SK-N-SH (cell line): ENCODE measurements at regions not wholly inside any gene's neighbourhood (a gene's known extent, or its start where the extent isn't known, plus 50 kb on each side); places are given as distances from the start of the nearest gene placed in this dataset.

Source experiments
- CTCF ChIA-PET: fragments of 300-600, 350-600 bp; formaldehyde crosslinking; extraction: SDS; loops from one replicate; lab custom pipeline; 2021; lab: Yijun Ruan, JAX
- POLR2A ChIA-PET: fragments of 350-600 bp; sonication (Branson Sonifier 250); formaldehyde crosslinking; extraction: SDS; loops from one replicate; lab custom pipeline; 2020; ENCODE audit warnings: antibody characterized with exemption, inconsistent platforms; lab: Yijun Ruan, JAX
- DNase-seq: peaks from one replicate; pipeline ENCODE4 v3.0.0; 2012
- H2AFZ ChIP-seq: fragments of 200-600 bp; sonication (generic); 2 replicates; pipeline ENCODE4 v1.8.1; 2016; ENCODE audit warnings: antibody characterized with exemption, mild to moderate bottlenecking, low read depth
- H3F3A ChIP-seq: fragments of 200-600 bp; sonication (generic); replicated peaks from 2 replicates; pipeline ENCODE3; 2016; ENCODE audit warnings: antibody characterized with exemption, mild to moderate bottlenecking; ENCODE audit not compliant: insufficient read depth
- H3K27ac ChIP-seq, 2 experiments: fragments of 200-500 bp in 1 of 2; fragments of 200-600 bp in 1 of 2; sonication (Bioruptor generic) in 1 of 2; sonication (generic), shearing (Covaris generic) in 1 of 2; 2 replicates each; pipeline versions ENCODE4 v1.5.1 to v1.6.1; 2014 to 2016; ENCODE audit warnings: low read depth in 2 of 2, inconsistent platforms in 1 of 2, low read length in 1 of 2, mild to moderate bottlenecking in 1 of 2, mixed read lengths in 1 of 2
- H3K27me3 ChIP-seq: fragments of 200-600 bp; sonication (generic), shearing (Covaris generic); 2 replicates; pipeline ENCODE4 v1.6.1; 2016; ENCODE audit warnings: mixed run types; ENCODE audit not compliant: insufficient read depth
- H3K36me3 ChIP-seq, 2 experiments: fragments of 200-500 bp in 1 of 2; fragments of 200-600 bp in 1 of 2; sonication (Bioruptor generic) in 1 of 2; sonication (generic) in 1 of 2; replicated peaks in 1 of 2; 2 replicates each; pipeline versions ENCODE3 to v1.5.1; 2014 to 2016; ENCODE audit warnings: low read length in 1 of 2, mild to moderate bottlenecking in 1 of 2; ENCODE audit not compliant: insufficient read depth in 2 of 2, control insufficient read depth in 1 of 2
- H3K4me1 ChIP-seq, 2 experiments: fragments of 200-500 bp in 1 of 2; fragments of 200-600 bp in 1 of 2; sonication (Bioruptor generic) in 1 of 2; sonication (generic), shearing (Covaris generic) in 1 of 2; 2 replicates each; pipeline versions ENCODE4 v1.5.1 to v1.6.1; 2014 to 2016; ENCODE audit warnings: low read depth in 1 of 2, low read length in 1 of 2, mixed run types in 1 of 2; ENCODE audit not compliant: insufficient read depth in 2 of 2, control insufficient read depth in 1 of 2
- H3K4me2 ChIP-seq: fragments of 200-600 bp; sonication (generic), shearing (Covaris generic); 2 replicates; pipeline ENCODE4 v1.6.1; 2017; ENCODE audit warnings: mixed run types
- H3K4me3 ChIP-seq, 2 experiments: fragments of 200-500 bp in 1 of 2; fragments of 200-600 bp in 1 of 2; sonication (Bioruptor generic) in 1 of 2; sonication (generic), shearing (Covaris generic) in 1 of 2; 2 replicates each; pipeline versions ENCODE4 v1.5.1 to v1.8.1; 2014 to 2016; ENCODE audit warnings: low read depth in 2 of 2, inconsistent platforms in 1 of 2, low read length in 1 of 2, mild to moderate bottlenecking in 1 of 2, mixed read lengths in 1 of 2, moderate library complexity in 1 of 2
- H3K79me2 ChIP-seq: fragments of 200-600 bp; sonication (generic); 2 replicates; pipeline ENCODE4 v1.8.1; 2017; ENCODE audit warnings: mild to moderate bottlenecking; ENCODE audit not compliant: insufficient read depth
- H3K9ac ChIP-seq: fragments of 200-600 bp; sonication (generic); 2 replicates; pipeline ENCODE4 v1.6.1; 2017; ENCODE audit warnings: mixed run types
- H3K9me2 ChIP-seq: fragments of 200-600 bp; sonication (generic); 2 replicates; pipeline ENCODE4 v1.6.1; 2017; ENCODE audit warnings: mixed run types
- H3K9me3 ChIP-seq: fragments of 200-600 bp; sonication (generic); 2 replicates; pipeline ENCODE4 v1.6.1; 2017; ENCODE audit warnings: mixed run types, mild to moderate bottlenecking, moderate library complexity
- H4K20me1 ChIP-seq: fragments of 200-600 bp; sonication (generic); 2 replicates; pipeline ENCODE4 v1.6.1; 2017; ENCODE audit warnings: mild to moderate bottlenecking, mixed run types; ENCODE audit not compliant: insufficient read depth
- CHD2 ChIP-seq: fragments of 150-350 bp; IDR thresholded peaks from 2 replicates; pipeline ENCODE4 v1.6.1; 2018; ENCODE audit warnings: low read length; ENCODE audit not compliant: partially characterized antibody
- FOSL2 ChIP-seq: IDR thresholded peaks from 2 replicates; pipeline ENCODE4 v1.4.0; 2012; ENCODE audit warnings: low read depth, mild to moderate bottlenecking, moderate library complexity, borderline replicate concordance
- FOXJ3 ChIP-seq: sonication (generic); formaldehyde crosslinking; IDR thresholded peaks from 2 replicates; pipeline ENCODE4 v1.5.1; 2020; ENCODE audit warnings: mild to moderate bottlenecking, missing genetic modification reagents
- GABPA ChIP-seq: IDR thresholded peaks from 2 replicates; pipeline ENCODE4 v1.4.0; 2012; ENCODE audit warnings: low read depth, mild to moderate bottlenecking
- MEF2A ChIP-seq: IDR thresholded peaks from 2 replicates; pipeline ENCODE4 v1.4.0; 2012; ENCODE audit warnings: low read depth, borderline replicate concordance
- NFIC ChIP-seq: IDR thresholded peaks from 2 replicates; pipeline ENCODE4 v1.4.0; 2012; ENCODE audit warnings: borderline replicate concordance
- NRF1 ChIP-seq: IDR thresholded peaks from 2 replicates; pipeline ENCODE4 v1.6.1; 2012; ENCODE audit warnings: low read depth, mild to moderate bottlenecking, low read length
- POLR2AphosphoS5 ChIP-seq: IDR thresholded peaks from 2 replicates; pipeline ENCODE4 v1.6.1; 2012; ENCODE audit warnings: low read depth, low read length
- RAD21 ChIP-seq: IDR thresholded peaks from 2 replicates; pipeline ENCODE4 v1.6.1; 2012; ENCODE audit warnings: mild to moderate bottlenecking, low read length
- RCOR1 ChIP-seq: fragments of 150-350 bp; IDR thresholded peaks from 2 replicates; pipeline ENCODE4 v1.6.1; 2017; ENCODE audit warnings: antibody characterized with exemption, low read length
- RXRA ChIP-seq: IDR thresholded peaks from 2 replicates; pipeline ENCODE4 v1.4.0; 2012; ENCODE audit warnings: low read depth, mild to moderate bottlenecking, borderline replicate concordance
- SMC3 ChIP-seq: IDR thresholded peaks from 2 replicates; pipeline ENCODE4 v1.6.1; 2012; ENCODE audit warnings: low read depth, low read length, improper control_type of control experiment
- TCF12 ChIP-seq: IDR thresholded peaks from 2 replicates; pipeline ENCODE4 v1.4.0; 2012
- TEAD4 ChIP-seq: IDR thresholded peaks from 2 replicates; pipeline ENCODE4 v1.4.0; 2012; ENCODE audit warnings: mild to moderate bottlenecking, borderline replicate concordance; ENCODE audit not compliant: insufficient read depth
- YY1 ChIP-seq: IDR thresholded peaks from 2 replicates; pipeline ENCODE4 v1.4.0; 2012; ENCODE audit warnings: low read depth, mild to moderate bottlenecking
- WGBS: methylation state at CpG from one replicate; pipeline ENCODE4 v1.1.6; 2017; ENCODE audit warnings: low lambda C conversion rate; 5-methylcytosine and 5-hydroxymethylcytosine counted together
- TF ChIP-seq, protein P1 (sequence below): IDR thresholded peaks from 2 replicates; pipeline ENCODE4 v1.4.0; 2012; ENCODE audit warnings: low read depth
- TF ChIP-seq, protein P2 (sequence below): fragments of 150-350 bp; IDR thresholded peaks from 2 replicates; pipeline ENCODE4 v1.6.1; 2017; ENCODE audit warnings: antibody characterized with exemption, low read length, low read depth, borderline replicate concordance
- TF ChIP-seq, protein P3 (sequence below): IDR thresholded peaks from 2 replicates; pipeline ENCODE4 v1.4.0; 2012; ENCODE audit warnings: low read depth, borderline replicate concordance

DNA sequence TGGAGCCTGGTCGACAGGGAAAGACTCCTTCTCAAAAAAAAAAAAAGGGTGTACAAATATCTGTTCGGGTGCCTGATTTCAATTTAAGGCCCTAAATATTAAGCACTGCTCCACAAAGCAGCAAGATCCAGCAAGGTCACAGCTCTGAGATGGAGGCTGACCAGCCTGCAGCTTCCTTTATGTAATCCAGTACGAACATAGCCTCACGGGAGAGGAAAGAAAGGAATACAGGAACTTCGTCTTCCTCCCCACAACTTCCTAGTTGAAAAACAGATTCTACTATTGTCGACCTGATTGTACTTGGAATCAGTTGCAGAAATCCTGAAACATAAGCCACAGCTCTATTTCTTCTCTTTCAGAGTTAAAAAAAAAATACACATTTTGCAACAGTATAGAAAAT, 53.5 kb upstream of the TBC1D9 start:
- H3K27ac ChIP-seq: no peak overlapping the region
- ChIA-PET CTCF (no interaction called here), POLR2A (no interaction called here)
- no peak overlapping the region for H3K4me2 ChIP-seq
- WGBS: 65% methylated on average over 6 of the region's 6 CpGs
- no peaks in the 10 kb centered on the region for H3K36me3 ChIP-seq
- H3K4me3 ChIP-seq: no peak overlapping the region
- H3F3A ChIP-seq: no peaks in the 10 kb centered on the region
- TF ChIP-seq, protein P1, sequence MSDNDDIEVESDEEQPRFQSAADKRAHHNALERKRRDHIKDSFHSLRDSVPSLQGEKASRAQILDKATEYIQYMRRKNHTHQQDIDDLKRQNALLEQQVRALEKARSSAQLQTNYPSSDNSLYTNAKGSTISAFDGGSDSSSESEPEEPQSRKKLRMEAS: no peak
- TF ChIP-seq TEAD4: no peak
- no peak for TF ChIP-seq NRF1
- TF ChIP-seq RXRA: no peak
- H3K27me3 ChIP-seq: no peaks in the 10 kb centered on the region; the same call in 1 of the 2 replicates
- H3K9ac ChIP-seq: no peak overlapping the region
- DNase-seq: no peak
- H3K4me1 ChIP-seq: peaks cover 0 to 5% of the 10 kb centered on the region in 2 experiments; a peak in 2 of 4 replicates
- no peaks in the 10 kb centered on the region for H3K9me3 ChIP-seq
- no peaks in the 10 kb centered on the region for H3K79me2 ChIP-seq
- H2AFZ ChIP-seq: no peak overlapping the region
- no peaks in the 10 kb centered on the region for H3K9me2 ChIP-seq
- H4K20me1 ChIP-seq: no peaks in the 10 kb centered on the region

DNA sequence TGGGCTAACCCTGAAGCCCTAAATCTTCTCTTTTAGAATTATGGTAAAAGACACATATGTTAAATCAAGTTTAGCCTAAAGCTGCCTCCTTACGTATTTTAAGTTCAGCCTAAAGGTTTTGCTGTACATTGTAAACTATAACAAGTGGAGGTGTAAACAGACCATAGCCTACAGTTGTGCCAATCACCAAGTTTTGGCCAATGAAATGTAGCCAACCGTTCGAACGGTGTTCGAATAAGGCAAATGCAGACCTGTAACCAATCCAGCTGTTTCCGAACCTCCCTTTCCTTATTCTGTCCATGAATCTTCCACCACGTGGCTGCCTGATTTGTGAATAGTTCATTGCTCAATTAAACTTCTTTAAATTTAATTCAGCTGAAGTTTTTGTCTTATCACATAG, 52.1 kb upstream of the TBC1D9 start:
- Histone ChIP-seq H3K4me2 (no peak overlapping the region), H3K27ac (no peak overlapping the region), H3K9ac (no peak overlapping the region), H3K79me2 (no peaks in the 10 kb centered on the region), H3K4me1 (no peaks in the 10 kb centered on the region), H3K36me3 (no peaks in the 10 kb centered on the region), H3K27me3 (no peaks in the 10 kb centered on the region; the same call in 1 of the 2 replicates), H2AFZ (no peak overlapping the region), H3K9me3 (no peaks in the 10 kb centered on the region), H3K4me3 (no peak overlapping the region), H4K20me1 (no peaks in the 10 kb centered on the region), H3K9me2 (no peaks in the 10 kb centered on the region), H3F3A (no peaks in the 10 kb centered on the region)
- 82% methylated on average over 7 of the region's 7 CpGs for WGBS
- DNase-seq: no peak
- CTCF ChIA-PET: interaction anchor here (0.6 kb wide), 1 partner anchor 448 kb away, joined by 3 read pairs; no protein-coding TSS in a partner anchor
- POLR2A ChIA-PET: no interaction called here
- TF ChIP-seq CHD2 (no peak), NRF1 (no peak), RAD21 (no peak), RCOR1 (no peak), SMC3 (no peak), POLR2AphosphoS5 (no peak), TCF12 (no peak), MEF2A (no peak), NFIC (no peak), FOSL2 (no peak), YY1 (no peak), GABPA (no peak), FOXJ3 (no peak)
- TF ChIP-seq, protein P2, sequence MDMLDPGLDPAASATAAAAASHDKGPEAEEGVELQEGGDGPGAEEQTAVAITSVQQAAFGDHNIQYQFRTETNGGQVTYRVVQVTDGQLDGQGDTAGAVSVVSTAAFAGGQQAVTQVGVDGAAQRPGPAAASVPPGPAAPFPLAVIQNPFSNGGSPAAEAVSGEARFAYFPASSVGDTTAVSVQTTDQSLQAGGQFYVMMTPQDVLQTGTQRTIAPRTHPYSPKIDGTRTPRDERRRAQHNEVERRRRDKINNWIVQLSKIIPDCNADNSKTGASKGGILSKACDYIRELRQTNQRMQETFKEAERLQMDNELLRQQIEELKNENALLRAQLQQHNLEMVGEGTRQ: no peak
- TF ChIP-seq, protein P3, sequence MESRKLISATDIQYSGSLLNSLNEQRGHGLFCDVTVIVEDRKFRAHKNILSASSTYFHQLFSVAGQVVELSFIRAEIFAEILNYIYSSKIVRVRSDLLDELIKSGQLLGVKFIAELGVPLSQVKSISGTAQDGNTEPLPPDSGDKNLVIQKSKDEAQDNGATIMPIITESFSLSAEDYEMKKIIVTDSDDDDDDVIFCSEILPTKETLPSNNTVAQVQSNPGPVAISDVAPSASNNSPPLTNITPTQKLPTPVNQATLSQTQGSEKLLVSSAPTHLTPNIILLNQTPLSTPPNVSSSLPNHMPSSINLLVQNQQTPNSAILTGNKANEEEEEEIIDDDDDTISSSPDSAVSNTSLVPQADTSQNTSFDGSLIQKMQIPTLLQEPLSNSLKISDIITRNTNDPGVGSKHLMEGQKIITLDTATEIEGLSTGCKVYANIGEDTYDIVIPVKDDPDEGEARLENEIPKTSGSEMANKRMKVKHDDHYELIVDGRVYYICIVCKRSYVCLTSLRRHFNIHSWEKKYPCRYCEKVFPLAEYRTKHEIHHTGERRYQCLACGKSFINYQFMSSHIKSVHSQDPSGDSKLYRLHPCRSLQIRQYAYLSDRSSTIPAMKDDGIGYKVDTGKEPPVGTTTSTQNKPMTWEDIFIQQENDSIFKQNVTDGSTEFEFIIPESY: no peak
